PC-3 (cell line): ENCODE measurements at regions not wholly inside any gene's neighbourhood (a gene's known extent, or its start where the extent isn't known, plus 50 kb on each side); places are given as distances from the start of the nearest gene placed in this dataset.

Experiments used
- CTCF ChIP-seq: fragments of 300-600 bp; sonication (generic); conservative IDR thresholded peaks from 2 replicates; pipeline ENCODE4 v1.5.1; 2017; ENCODE audit warnings: antibody characterized with exemption, low read depth, mild to moderate bottlenecking, low read length
- EZH2 ChIP-seq: fragments of 300-600 bp; sonication (generic); IDR thresholded peaks from one replicate; pipeline ENCODE4 v1.6.1; 2017; ENCODE audit warnings: antibody characterized with exemption, mild to moderate bottlenecking, low read length; ENCODE audit not compliant: unreplicated experiment
- EZH2phosphoT487 ChIP-seq: fragments of 300-600 bp; sonication (generic); IDR thresholded peaks from 2 replicates; pipeline ENCODE4 v1.6.1; 2018; ENCODE audit warnings: mild to moderate bottlenecking, antibody characterized with exemption, low read length, borderline replicate concordance

GRCh38 chrX:40439625-40440532 lies 140.9 kb upstream of the ATP6AP2 start:
- TF ChIP-seq CTCF (no peak), EZH2 (no peak), EZH2phosphoT487 (no peak)
